NCI-H82 treated with DMSO at 0.1 percent for 48 hours (cell line): ENCODE measurements at regions not wholly inside any gene's neighbourhood (a gene's known extent, or its start where the extent isn't known, plus 50 kb on each side); places are given as distances from the start of the nearest gene placed in this dataset.
"Not testable (repeated sequence)": the region's sequence is repeated elsewhere in the genome, so short reads cannot be mapped to it uniquely, and the experiment has no call there.

Source experiments
- DNase-seq: peaks from one replicate; lab custom pipeline; 2025; ENCODE audit not compliant: unreplicated experiment; lab: John Stamatoyannopoulos, UW

- no peak for DNase-seq
These were observed 719.1 kb upstream of the B3GALT2 start for GRCh38 chr1:193905288-193906085.

GRCh38 chr1:193891788-193892187 lies 705.4 kb upstream of the B3GALT2 start:
- DNase-seq: no peak

- no peak for DNase-seq
These were observed 704.5 kb upstream of the B3GALT2 start for GRCh38 chr1:193890935-193891334.

- no peak for DNase-seq
These were observed 698.6 kb upstream of the B3GALT2 start for GRCh38 chr1:193884848-193885558.

- not testable (repeated sequence) for DNase-seq
These were observed 691.5 kb upstream of the B3GALT2 start for GRCh38 chr1:193877920-193878319.

- no peak for DNase-seq
These were observed 682.0 kb upstream of the B3GALT2 start for GRCh38 chr1:193868425-193868824.

GRCh38 chr1:193856261-193856660 lies 669.8 kb upstream of the B3GALT2 start:
- DNase-seq: no peak

GRCh38 chr1:193850745-193851144 lies 664.3 kb upstream of the B3GALT2 start:
- no peak for DNase-seq

GRCh38 chr1:193846876-193847604 lies 660.6 kb upstream of the B3GALT2 start:
- no peak for DNase-seq

GRCh38 chr1:193846411-193846810 lies 660.0 kb upstream of the B3GALT2 start:
- no peak for DNase-seq

- no peak for DNase-seq
These were observed 655.4 kb upstream of the B3GALT2 start for GRCh38 chr1:193841857-193842256.

- DNase-seq: no peak
These were observed 645.1 kb upstream of the B3GALT2 start for GRCh38 chr1:193831465-193831864.

- DNase-seq: no peak
These were observed 641.1 kb upstream of the B3GALT2 start for GRCh38 chr1:193827516-193827915.

GRCh38 chr1:193819376-193819775 lies 633.0 kb upstream of the B3GALT2 start:
- DNase-seq: no peak

- DNase-seq: no peak
These were observed 620.8 kb upstream of the B3GALT2 start for GRCh38 chr1:193807208-193807607.

GRCh38 chr1:193806079-193807048 lies 620.0 kb upstream of the B3GALT2 start:
- no peak for DNase-seq

- DNase-seq: no peak
These were observed 613.7 kb upstream of the B3GALT2 start for GRCh38 chr1:193799948-193800690.

- no peak for DNase-seq
These were observed 613.0 kb upstream of the B3GALT2 start for GRCh38 chr1:193799371-193799770.

- DNase-seq: no peak
These were observed 607.8 kb upstream of the B3GALT2 start for GRCh38 chr1:193794239-193794638.

GRCh38 chr1:193791746-193792145 lies 605.3 kb upstream of the B3GALT2 start:
- no peak for DNase-seq
